A673 (cell line): ENCODE measurements at regions not wholly inside any gene's neighbourhood (a gene's known extent, or its start where the extent isn't known, plus 50 kb on each side); places are given as distances from the start of the nearest gene placed in this dataset.

Source experiments
- BruUV-seq: library from RNA; stranded (reverse); fragments of 400-500 nt; replicated peaks from 2 replicates; lab custom pipeline; 2021; lab: Mats Ljungman, UMichigan
- CTCF ChIA-PET: fragments of 300-600 bp; sonication (Branson Sonifier 250); formaldehyde crosslinking; loops from one replicate; lab custom pipeline; 2022; ENCODE audit warnings: antibody characterized with exemption; lab: Charles Lee
- POLR2A ChIA-PET: fragments of 300-600 bp; sonication (Branson Sonifier 250); formaldehyde crosslinking; loops from one replicate; lab custom pipeline; 2022; ENCODE audit warnings: antibody characterized with exemption; ENCODE audit not compliant: low non-redundant PET; lab: Charles Lee
- DNase-seq: peaks from one replicate; pipeline ENCODE4 v3.0.0-alpha.2; 2015; ENCODE audit warnings: low spot score
- H3K27ac ChIP-seq: fragments of 200-600 bp; sonication (generic); 2 replicates; pipeline ENCODE4 v1.5.1; 2016; ENCODE audit warnings: mixed run types, low read depth, mild to moderate bottlenecking, mixed read lengths, antibody characterized with exemption, low read length; ENCODE audit not compliant: poor library complexity, severe bottlenecking
- H3K27me3 ChIP-seq: fragments of 200-600 bp; sonication (generic); replicated peaks from 2 replicates; pipeline ENCODE4 v1.6.1; 2017; ENCODE audit warnings: mixed run types, low read depth, mild to moderate bottlenecking, mixed read lengths, antibody characterized with exemption, low read length; ENCODE audit not compliant: insufficient read depth, poor library complexity
- H3K36me3 ChIP-seq: fragments of 200-600 bp; sonication (generic); 2 replicates; pipeline ENCODE4 v1.6.1; 2016; ENCODE audit warnings: mixed run types, mild to moderate bottlenecking, mixed read lengths, antibody characterized with exemption, low read length; ENCODE audit not compliant: insufficient read depth, poor library complexity, severe bottlenecking
- H3K4me1 ChIP-seq: fragments of 200-600 bp; sonication (generic); 2 replicates; pipeline ENCODE4 v1.6.1; 2017; ENCODE audit warnings: mixed run types, mild to moderate bottlenecking, mixed read lengths, antibody characterized with exemption, low read length; ENCODE audit not compliant: insufficient read depth, poor library complexity, severe bottlenecking
- H3K4me3 ChIP-seq: fragments of 200-600 bp; sonication (generic); 2 replicates; pipeline ENCODE4 v1.5.1; 2016; ENCODE audit warnings: low read depth, mixed run types, mild to moderate bottlenecking, mixed read lengths, low read length; ENCODE audit not compliant: poor library complexity, severe bottlenecking
- H3K9me3 ChIP-seq: fragments of 200-600 bp; sonication (generic); 2 replicates; pipeline ENCODE4 v1.6.1; 2016; ENCODE audit warnings: mixed run types, low read depth, mild to moderate bottlenecking, mixed read lengths, antibody characterized with exemption, low read length; ENCODE audit not compliant: poor library complexity, severe bottlenecking
- EZH2 ChIP-seq: fragments of 200-600 bp; sonication (generic); IDR thresholded peaks from 2 replicates; pipeline ENCODE4 v1.6.1; 2017; ENCODE audit warnings: borderline replicate concordance, low read depth, mild to moderate bottlenecking, mixed read lengths, antibody characterized with exemption, low read length; ENCODE audit not compliant: poor library complexity, severe bottlenecking
- intact Hi-C: fragments of 100-400 bp; cut with micrococcal nuclease; formaldehyde crosslinking; loops from one replicate; pipeline ENCODE4 v1.10.0; 2022; ENCODE audit not compliant: unreplicated experiment
- TF ChIP-seq, protein P1 (sequence below): fragments of 300-800, 200-600 bp; sonication (generic); conservative IDR thresholded peaks from 2 replicates; pipeline ENCODE4 v1.5.1; 2017; ENCODE audit warnings: low read depth, mild to moderate bottlenecking, antibody characterized with exemption, low read length, moderate library complexity, mixed read lengths

GRCh38 chr1:103371234-103371633 is 154.3 kb upstream of the RNPC3 start:
- no TSS peak for BruUV-seq
- intact Hi-C loops, result no loop called here
- no peaks in the 10 kb centered on the region for H3K4me1 ChIP-seq
- H3K9me3 ChIP-seq, result no peaks in the 10 kb centered on the region
- no peaks in the 10 kb centered on the region for H3K27me3 ChIP-seq
- POLR2A ChIA-PET, result no interaction called here
- no peak overlapping the region for H3K27ac ChIP-seq
- TF ChIP-seq, protein P1, sequence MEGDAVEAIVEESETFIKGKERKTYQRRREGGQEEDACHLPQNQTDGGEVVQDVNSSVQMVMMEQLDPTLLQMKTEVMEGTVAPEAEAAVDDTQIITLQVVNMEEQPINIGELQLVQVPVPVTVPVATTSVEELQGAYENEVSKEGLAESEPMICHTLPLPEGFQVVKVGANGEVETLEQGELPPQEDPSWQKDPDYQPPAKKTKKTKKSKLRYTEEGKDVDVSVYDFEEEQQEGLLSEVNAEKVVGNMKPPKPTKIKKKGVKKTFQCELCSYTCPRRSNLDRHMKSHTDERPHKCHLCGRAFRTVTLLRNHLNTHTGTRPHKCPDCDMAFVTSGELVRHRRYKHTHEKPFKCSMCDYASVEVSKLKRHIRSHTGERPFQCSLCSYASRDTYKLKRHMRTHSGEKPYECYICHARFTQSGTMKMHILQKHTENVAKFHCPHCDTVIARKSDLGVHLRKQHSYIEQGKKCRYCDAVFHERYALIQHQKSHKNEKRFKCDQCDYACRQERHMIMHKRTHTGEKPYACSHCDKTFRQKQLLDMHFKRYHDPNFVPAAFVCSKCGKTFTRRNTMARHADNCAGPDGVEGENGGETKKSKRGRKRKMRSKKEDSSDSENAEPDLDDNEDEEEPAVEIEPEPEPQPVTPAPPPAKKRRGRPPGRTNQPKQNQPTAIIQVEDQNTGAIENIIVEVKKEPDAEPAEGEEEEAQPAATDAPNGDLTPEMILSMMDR, result no peak
- no peak for TF ChIP-seq EZH2
- H3K4me3 ChIP-seq, result no peak overlapping the region
- DNase-seq, result no peak
- H3K36me3 ChIP-seq, result no peaks in the 10 kb centered on the region
- CTCF ChIA-PET, result no interaction called here

- DNase-seq, result no peak
- intact Hi-C loops, result no loop called here
- H3K27me3 ChIP-seq, result no peaks in the 10 kb centered on the region
- no peaks in the 10 kb centered on the region for H3K36me3 ChIP-seq
- no peaks in the 10 kb centered on the region for H3K9me3 ChIP-seq
- ChIA-PET CTCF (no interaction called here), POLR2A (no interaction called here)
- no peak overlapping the region for H3K27ac ChIP-seq
- no TSS peak for BruUV-seq
- TF ChIP-seq EZH2, result no peak
- TF ChIP-seq, protein P1, result no peak
- no peak overlapping the region for H3K4me3 ChIP-seq
- H3K4me1 ChIP-seq, result no peaks in the 10 kb centered on the region
Measured at GRCh38 chr1:103367186-103367585, 158.3 kb upstream of the RNPC3 start.

- no peak for DNase-seq
- no peaks in the 10 kb centered on the region for H3K36me3 ChIP-seq
- H3K4me1 ChIP-seq, result no peaks in the 10 kb centered on the region
- no peak overlapping the region for H3K4me3 ChIP-seq
- H3K27me3 ChIP-seq, result no peaks in the 10 kb centered on the region
- intact Hi-C loops, result no loop called here
- no peak overlapping the region for H3K27ac ChIP-seq
- H3K9me3 ChIP-seq, result no peaks in the 10 kb centered on the region
- CTCF ChIA-PET, result no interaction called here
- POLR2A ChIA-PET, result no interaction called here
- no peak for TF ChIP-seq EZH2
- TF ChIP-seq, protein P1, result no peak
- no TSS peak for BruUV-seq
Measured at GRCh38 chr1:103365860-103366569, 159.5 kb upstream of the RNPC3 start.
